K562 (cell line): ENCODE measurements at regions not wholly inside any gene's neighbourhood (a gene's known extent, or its start where the extent isn't known, plus 50 kb on each side); places are given as distances from the start of the nearest gene placed in this dataset.

Experiments used
- ATAC-seq: fragments of 200-7000 bp; cut with Tn5 transposase; 3 replicates; pipeline ENCODE4 v1.9.1; 2020; ENCODE audit warnings: moderate library complexity
- BruUV-seq: library from RNA; stranded (reverse); fragments of 400-500 nt; replicated peaks from 2 replicates; lab custom pipeline; 2021; lab: Mats Ljungman, UMichigan
- CTCF ChIA-PET: fragments of 300-600 bp; formaldehyde crosslinking; extraction: SDS; loops from one replicate; lab custom pipeline; 2021; ENCODE audit warnings: low intra/inter-chr PET ratio; lab: Yijun Ruan, JAX
- POLR2A ChIA-PET: fragments of 300-600, 350-650 bp; sonication (Branson Sonifier 250); formaldehyde crosslinking; extraction: SDS; loops from one replicate; lab custom pipeline; 2021; ENCODE audit warnings: antibody characterized with exemption, inconsistent platforms; lab: Yijun Ruan, JAX
- DNase-seq, 4 experiments: peaks; one replicate each; pipeline versions ENCODE4 v3.0.0 to v3.0.0-alpha.2; 2011 to 2018; ENCODE audit warnings: low spot score in 3 of 4, mixed read lengths in 3 of 4; ENCODE audit errors: extremely low read depth in 1 of 4
- FAIRE-seq: peaks from 2 replicates; lab custom pipeline; 2011; peaks lifted over from hg19 to GRCh38; lab: Jason Lieb, UNC
- H2AFZ ChIP-seq: 2 replicates; pipeline ENCODE4 v1.6.0; 2011; ENCODE audit warnings: low read depth, low read length, control low read depth, inconsistent platforms
- H3K27ac ChIP-seq: fragments of 200-600 bp; 3 replicates; pipeline ENCODE4 v1.8.0; 2011; ENCODE audit warnings: low read depth, mild to moderate bottlenecking, control low read depth, inconsistent platforms, low read length, moderate library complexity, mixed read lengths; ENCODE audit errors: extremely low read depth
- H3K27me3 ChIP-seq, 2 experiments: fragments of 300-600 bp in 1 of 2; 2 replicates in 1 of 2; 3 replicates in 1 of 2; pipeline versions ENCODE4 v1.6.0 to v1.8.0; 2011; ENCODE audit warnings: inconsistent platforms in 2 of 2, low read length in 2 of 2, mild to moderate bottlenecking in 1 of 2, mixed read lengths in 1 of 2, moderate library complexity in 1 of 2; ENCODE audit not compliant: control insufficient read depth in 2 of 2, insufficient read depth in 2 of 2
- H3K36me3 ChIP-seq: fragments of 300-600 bp; 3 replicates; pipeline ENCODE4 v1.8.0; 2011; ENCODE audit warnings: mild to moderate bottlenecking, low read length, inconsistent platforms; ENCODE audit not compliant: control insufficient read depth, insufficient read depth
- H3K4me1 ChIP-seq, 2 experiments: fragments of 200-600 bp in 1 of 2; replicated peaks in 1 of 2; 2 replicates in 1 of 2; 3 replicates in 1 of 2; pipeline versions ENCODE4 v1.5.1 to v1.8.0; 2011; ENCODE audit warnings: inconsistent platforms in 2 of 2, low read length in 2 of 2, mild to moderate bottlenecking in 1 of 2, mixed read lengths in 1 of 2, moderate library complexity in 1 of 2; ENCODE audit not compliant: control insufficient read depth in 2 of 2, insufficient read depth in 2 of 2
- H3K4me2 ChIP-seq: 2 replicates; pipeline ENCODE4 v1.6.1; 2011; ENCODE audit warnings: low read length, control low read depth, inconsistent platforms, mixed read lengths; ENCODE audit not compliant: insufficient read depth
- H3K4me3 ChIP-seq: fragments of 200-600 bp; sonication (generic), shearing (Covaris generic); 2 replicates; pipeline ENCODE4 v1.5.1; 2016; ENCODE audit warnings: control low read depth, inconsistent platforms
- H3K79me2 ChIP-seq: fragments of 200-600 bp; 3 replicates; pipeline ENCODE4 v1.8.0; 2011; ENCODE audit warnings: low read length, inconsistent platforms; ENCODE audit not compliant: control insufficient read depth, insufficient read depth
- H3K9ac ChIP-seq, 2 experiments: 2 replicates each; pipeline versions ENCODE4 v1.6.0 to v1.6.1; 2011; ENCODE audit warnings: low read depth in 2 of 2, low read length in 2 of 2, control low read depth in 1 of 2, inconsistent platforms in 1 of 2, mild to moderate bottlenecking in 1 of 2, mixed read lengths in 1 of 2; ENCODE audit not compliant: insufficient read depth in 1 of 2
- H3K9me1 ChIP-seq: one replicate; pipeline ENCODE4 v1.6.0; 2011; ENCODE audit warnings: inconsistent platforms, mild to moderate bottlenecking, low read length, moderate library complexity; ENCODE audit not compliant: control insufficient read depth, insufficient read depth
- H3K9me3 ChIP-seq: replicated peaks from 2 replicates; pipeline ENCODE4 v1.5.1; 2011; ENCODE audit warnings: low read depth, low read length, inconsistent platforms; ENCODE audit not compliant: control insufficient read depth, insufficient read depth
- H4K20me1 ChIP-seq: replicated peaks from 2 replicates; pipeline ENCODE4 v1.6.1; 2011; ENCODE audit warnings: low read length, inconsistent platforms, mixed read lengths; ENCODE audit not compliant: control insufficient read depth, insufficient read depth
- CBFA2T3 ChIP-seq: fragments of 450-650 bp; IDR thresholded peaks from 2 replicates; pipeline ENCODE4 v1.6.1; 2017
- CCAR2 ChIP-seq: fragments of 200-400 bp; formaldehyde crosslinking; IDR thresholded peaks from 2 replicates; pipeline ENCODE4 v1.6.1; 2017; ENCODE audit warnings: mild to moderate bottlenecking, low read depth, low read length
- HDAC2 ChIP-seq: fragments of 450-650 bp; IDR thresholded peaks from 2 replicates; pipeline ENCODE4 v1.6.1; 2016; ENCODE audit warnings: mild to moderate bottlenecking
- POLR2AphosphoS5 ChIP-seq: IDR thresholded peaks from 2 replicates; pipeline ENCODE4 v1.6.1; 2011; ENCODE audit warnings: mild to moderate bottlenecking, low read depth, low read length, moderate library complexity; ENCODE audit not compliant: control insufficient read depth, insufficient read depth
- WGBS: fragments of 100-300 bp; shearing (Covaris generic); methylation state at CpG from one replicate; pipeline ENCODE4 v1.1.6; 2016; ENCODE audit warnings: low coverage, mixed read lengths; ENCODE audit not compliant: insufficient coverage; ENCODE audit errors: missing lambda C conversion rate; 5-methylcytosine and 5-hydroxymethylcytosine counted together
- in situ Hi-C: fragments of 300-500 bp; cut with MboI; formaldehyde crosslinking; loops from 4 replicates; pipeline ENCODE4 v1.15.0; 2018; ENCODE audit warnings: inconsistent platforms, mixed read lengths
- intact Hi-C: fragments of 100-400 bp; cut with micrococcal nuclease; formaldehyde crosslinking; loops from 2 replicates; pipeline ENCODE4 v1.14.2; 2022
- TF ChIP-seq, protein P1 (sequence below): fragments of 450-650 bp; IDR thresholded peaks from 2 replicates; pipeline ENCODE4 v1.6.1; 2018; ENCODE audit warnings: mild to moderate bottlenecking, low read depth; ENCODE audit not compliant: partially characterized antibody
- TF ChIP-seq, protein P2 (sequence below): fragments of 450-650 bp; IDR thresholded peaks from 2 replicates; pipeline ENCODE4 v1.7.1; 2018; ENCODE audit warnings: mild to moderate bottlenecking, low read depth; ENCODE audit not compliant: partially characterized antibody
- TF ChIP-seq, protein P3 (sequence below): sonication (generic); formaldehyde crosslinking; IDR thresholded peaks from 2 replicates; pipeline ENCODE4 v1.8.1; 2023; ENCODE audit warnings: mild to moderate bottlenecking, missing genetic modification reagents
- TF ChIP-seq, protein P4 (sequence below): sonication (generic); formaldehyde crosslinking; IDR thresholded peaks from 2 replicates; pipeline ENCODE4 v1.8.0; 2022; ENCODE audit warnings: mild to moderate bottlenecking, missing genetic modification reagents
- TF ChIP-seq, protein P5 (sequence below): sonication (generic); formaldehyde crosslinking; IDR thresholded peaks from 2 replicates; pipeline ENCODE4 v1.8.0; 2022; ENCODE audit warnings: mild to moderate bottlenecking, missing genetic modification reagents

DNA sequence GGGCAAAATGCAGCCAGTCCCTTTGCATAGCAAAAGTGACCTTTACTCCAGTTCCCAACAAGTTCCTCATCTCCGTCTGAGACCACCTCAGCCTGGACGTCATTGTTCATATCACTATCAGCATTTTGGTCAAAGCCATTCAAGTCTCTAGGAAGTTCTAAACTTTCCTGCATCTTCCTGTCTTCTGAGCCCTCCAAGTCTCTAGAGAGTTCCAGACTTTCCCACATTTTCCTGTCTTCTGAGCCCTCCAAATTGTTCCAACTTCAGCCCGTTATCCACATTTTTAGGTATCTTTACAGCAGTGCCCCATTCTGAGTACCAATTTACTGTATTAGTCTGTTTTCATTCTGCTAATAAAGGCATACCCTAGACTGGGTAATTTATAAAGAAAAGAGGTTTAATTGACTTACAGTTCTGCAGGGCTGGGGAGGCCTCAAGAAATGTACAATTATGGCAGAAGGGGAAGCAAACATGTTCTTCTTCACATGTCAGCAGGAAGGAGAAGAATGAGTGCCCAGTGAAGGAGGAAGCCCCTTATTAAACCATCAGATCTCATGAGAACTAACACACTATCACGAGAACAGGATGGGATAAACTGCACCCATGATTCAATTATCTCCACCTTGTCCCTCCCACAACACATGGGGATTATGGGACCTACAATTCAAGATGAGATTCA is 123.7 kb downstream of the MYCN start:
- no peak overlapping the region for H3K9ac ChIP-seq
- no peak overlapping the region for H2AFZ ChIP-seq
- FAIRE-seq: no peak
- no peaks in the 10 kb centered on the region for H4K20me1 ChIP-seq
- DNase-seq: no peak
- intact Hi-C loops: no loop called here
- no peaks in the 10 kb centered on the region for H3K36me3 ChIP-seq
- WGBS: 2% methylated on average over 4 of the region's 4 CpGs
- H3K9me1 ChIP-seq: no peaks in the 10 kb centered on the region
- ChIA-PET CTCF (no interaction called here), POLR2A (no interaction called here)
- H3K27me3 ChIP-seq: no peaks in the 10 kb centered on the region; a peak in 1 of 5 replicates
- ATAC-seq: no peak
- H3K4me1 ChIP-seq: no peaks in the 10 kb centered on the region
- in situ Hi-C loops: no loop called here
- H3K27ac ChIP-seq: no peak overlapping the region
- no peak overlapping the region for H3K4me3 ChIP-seq
- no peaks in the 10 kb centered on the region for H3K79me2 ChIP-seq
- BruUV-seq: no TSS peak
- H3K4me2 ChIP-seq: no peak overlapping the region
- no peaks in the 10 kb centered on the region for H3K9me3 ChIP-seq
- TF ChIP-seq, protein P1, sequence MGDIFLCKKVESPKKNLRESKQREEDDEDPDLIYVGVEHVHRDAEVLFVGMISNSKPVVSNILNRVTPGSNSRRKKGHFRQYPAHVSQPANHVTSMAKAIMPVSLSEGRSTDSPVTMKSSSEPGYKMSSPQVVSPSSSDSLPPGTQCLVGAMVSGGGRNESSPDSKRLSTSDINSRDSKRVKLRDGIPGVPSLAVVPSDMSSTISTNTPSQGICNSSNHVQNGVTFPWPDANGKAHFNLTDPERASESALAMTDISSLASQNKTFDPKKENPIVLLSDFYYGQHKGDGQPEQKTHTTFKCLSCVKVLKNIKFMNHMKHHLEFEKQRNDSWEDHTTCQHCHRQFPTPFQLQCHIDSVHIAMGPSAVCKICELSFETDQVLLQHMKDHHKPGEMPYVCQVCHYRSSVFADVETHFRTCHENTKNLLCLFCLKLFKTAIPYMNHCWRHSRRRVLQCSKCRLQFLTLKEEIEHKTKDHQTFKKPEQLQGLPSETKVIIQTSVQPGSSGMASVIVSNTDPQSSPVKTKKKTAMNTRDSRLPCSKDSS: no peak
- TF ChIP-seq HDAC2 (no peak), CBFA2T3 (no peak), CCAR2 (no peak), POLR2AphosphoS5 (no peak)
- TF ChIP-seq, protein P2, sequence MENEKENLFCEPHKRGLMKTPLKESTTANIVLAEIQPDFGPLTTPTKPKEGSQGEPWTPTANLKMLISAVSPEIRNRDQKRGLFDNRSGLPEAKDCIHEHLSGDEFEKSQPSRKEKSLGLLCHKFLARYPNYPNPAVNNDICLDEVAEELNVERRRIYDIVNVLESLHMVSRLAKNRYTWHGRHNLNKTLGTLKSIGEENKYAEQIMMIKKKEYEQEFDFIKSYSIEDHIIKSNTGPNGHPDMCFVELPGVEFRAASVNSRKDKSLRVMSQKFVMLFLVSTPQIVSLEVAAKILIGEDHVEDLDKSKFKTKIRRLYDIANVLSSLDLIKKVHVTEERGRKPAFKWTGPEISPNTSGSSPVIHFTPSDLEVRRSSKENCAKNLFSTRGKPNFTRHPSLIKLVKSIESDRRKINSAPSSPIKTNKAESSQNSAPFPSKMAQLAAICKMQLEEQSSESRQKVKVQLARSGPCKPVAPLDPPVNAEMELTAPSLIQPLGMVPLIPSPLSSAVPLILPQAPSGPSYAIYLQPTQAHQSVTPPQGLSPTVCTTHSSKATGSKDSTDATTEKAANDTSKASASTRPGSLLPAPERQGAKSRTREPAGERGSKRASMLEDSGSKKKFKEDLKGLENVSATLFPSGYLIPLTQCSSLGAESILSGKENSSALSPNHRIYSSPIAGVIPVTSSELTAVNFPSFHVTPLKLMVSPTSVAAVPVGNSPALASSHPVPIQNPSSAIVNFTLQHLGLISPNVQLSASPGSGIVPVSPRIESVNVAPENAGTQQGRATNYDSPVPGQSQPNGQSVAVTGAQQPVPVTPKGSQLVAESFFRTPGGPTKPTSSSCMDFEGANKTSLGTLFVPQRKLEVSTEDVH: no peak
- TF ChIP-seq, protein P3, sequence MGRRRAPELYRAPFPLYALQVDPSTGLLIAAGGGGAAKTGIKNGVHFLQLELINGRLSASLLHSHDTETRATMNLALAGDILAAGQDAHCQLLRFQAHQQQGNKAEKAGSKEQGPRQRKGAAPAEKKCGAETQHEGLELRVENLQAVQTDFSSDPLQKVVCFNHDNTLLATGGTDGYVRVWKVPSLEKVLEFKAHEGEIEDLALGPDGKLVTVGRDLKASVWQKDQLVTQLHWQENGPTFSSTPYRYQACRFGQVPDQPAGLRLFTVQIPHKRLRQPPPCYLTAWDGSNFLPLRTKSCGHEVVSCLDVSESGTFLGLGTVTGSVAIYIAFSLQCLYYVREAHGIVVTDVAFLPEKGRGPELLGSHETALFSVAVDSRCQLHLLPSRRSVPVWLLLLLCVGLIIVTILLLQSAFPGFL (CRISPR knock-in tag): no peak
- TF ChIP-seq, protein P4, sequence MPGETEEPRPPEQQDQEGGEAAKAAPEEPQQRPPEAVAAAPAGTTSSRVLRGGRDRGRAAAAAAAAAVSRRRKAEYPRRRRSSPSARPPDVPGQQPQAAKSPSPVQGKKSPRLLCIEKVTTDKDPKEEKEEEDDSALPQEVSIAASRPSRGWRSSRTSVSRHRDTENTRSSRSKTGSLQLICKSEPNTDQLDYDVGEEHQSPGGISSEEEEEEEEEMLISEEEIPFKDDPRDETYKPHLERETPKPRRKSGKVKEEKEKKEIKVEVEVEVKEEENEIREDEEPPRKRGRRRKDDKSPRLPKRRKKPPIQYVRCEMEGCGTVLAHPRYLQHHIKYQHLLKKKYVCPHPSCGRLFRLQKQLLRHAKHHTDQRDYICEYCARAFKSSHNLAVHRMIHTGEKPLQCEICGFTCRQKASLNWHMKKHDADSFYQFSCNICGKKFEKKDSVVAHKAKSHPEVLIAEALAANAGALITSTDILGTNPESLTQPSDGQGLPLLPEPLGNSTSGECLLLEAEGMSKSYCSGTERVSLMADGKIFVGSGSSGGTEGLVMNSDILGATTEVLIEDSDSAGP (CRISPR knock-in tag): no peak
- TF ChIP-seq, protein P5, sequence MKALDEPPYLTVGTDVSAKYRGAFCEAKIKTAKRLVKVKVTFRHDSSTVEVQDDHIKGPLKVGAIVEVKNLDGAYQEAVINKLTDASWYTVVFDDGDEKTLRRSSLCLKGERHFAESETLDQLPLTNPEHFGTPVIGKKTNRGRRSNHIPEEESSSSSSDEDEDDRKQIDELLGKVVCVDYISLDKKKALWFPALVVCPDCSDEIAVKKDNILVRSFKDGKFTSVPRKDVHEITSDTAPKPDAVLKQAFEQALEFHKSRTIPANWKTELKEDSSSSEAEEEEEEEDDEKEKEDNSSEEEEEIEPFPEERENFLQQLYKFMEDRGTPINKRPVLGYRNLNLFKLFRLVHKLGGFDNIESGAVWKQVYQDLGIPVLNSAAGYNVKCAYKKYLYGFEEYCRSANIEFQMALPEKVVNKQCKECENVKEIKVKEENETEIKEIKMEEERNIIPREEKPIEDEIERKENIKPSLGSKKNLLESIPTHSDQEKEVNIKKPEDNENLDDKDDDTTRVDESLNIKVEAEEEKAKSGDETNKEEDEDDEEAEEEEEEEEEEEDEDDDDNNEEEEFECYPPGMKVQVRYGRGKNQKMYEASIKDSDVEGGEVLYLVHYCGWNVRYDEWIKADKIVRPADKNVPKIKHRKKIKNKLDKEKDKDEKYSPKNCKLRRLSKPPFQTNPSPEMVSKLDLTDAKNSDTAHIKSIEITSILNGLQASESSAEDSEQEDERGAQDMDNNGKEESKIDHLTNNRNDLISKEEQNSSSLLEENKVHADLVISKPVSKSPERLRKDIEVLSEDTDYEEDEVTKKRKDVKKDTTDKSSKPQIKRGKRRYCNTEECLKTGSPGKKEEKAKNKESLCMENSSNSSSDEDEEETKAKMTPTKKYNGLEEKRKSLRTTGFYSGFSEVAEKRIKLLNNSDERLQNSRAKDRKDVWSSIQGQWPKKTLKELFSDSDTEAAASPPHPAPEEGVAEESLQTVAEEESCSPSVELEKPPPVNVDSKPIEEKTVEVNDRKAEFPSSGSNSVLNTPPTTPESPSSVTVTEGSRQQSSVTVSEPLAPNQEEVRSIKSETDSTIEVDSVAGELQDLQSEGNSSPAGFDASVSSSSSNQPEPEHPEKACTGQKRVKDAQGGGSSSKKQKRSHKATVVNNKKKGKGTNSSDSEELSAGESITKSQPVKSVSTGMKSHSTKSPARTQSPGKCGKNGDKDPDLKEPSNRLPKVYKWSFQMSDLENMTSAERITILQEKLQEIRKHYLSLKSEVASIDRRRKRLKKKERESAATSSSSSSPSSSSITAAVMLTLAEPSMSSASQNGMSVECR (CRISPR knock-in tag): no peak
